Hepatocyte (in vitro differentiated cells): ENCODE measurements at regions not wholly inside any gene's neighbourhood (a gene's known extent, or its start where the extent isn't known, plus 50 kb on each side); places are given as distances from the start of the nearest gene placed in this dataset.

Source experiments
- DNase-seq: peaks from one replicate; pipeline ENCODE4 v3.0.0-alpha.2; 2016; ENCODE audit warnings: low spot score
- H2AFZ ChIP-seq: fragments of 200-600 bp; sonication (generic); 2 replicates; pipeline ENCODE4 v1.6.0; 2016; ENCODE audit warnings: antibody characterized with exemption, mild to moderate bottlenecking
- H3K27ac ChIP-seq: fragments of 200-600 bp; sonication (generic); 2 replicates; pipeline ENCODE4 v1.5.1; 2016; ENCODE audit warnings: mild to moderate bottlenecking
- H3K27me3 ChIP-seq: fragments of 200-600 bp; sonication (generic); 2 replicates; pipeline ENCODE4 v1.6.1; 2016
- H3K36me3 ChIP-seq: fragments of 200-600 bp; sonication (generic); replicated peaks from 2 replicates; pipeline ENCODE4 v1.5.1; 2016; ENCODE audit warnings: low read depth; ENCODE audit not compliant: insufficient read depth
- H3K4me1 ChIP-seq: fragments of 200-600 bp; sonication (generic); 2 replicates; pipeline ENCODE4 v1.5.1; 2016; ENCODE audit warnings: mild to moderate bottlenecking, moderate library complexity; ENCODE audit not compliant: insufficient read depth
- H3K4me2 ChIP-seq: fragments of 200-600 bp; sonication (generic); 2 replicates; pipeline ENCODE4 v1.6.0; 2016
- H3K4me3 ChIP-seq: fragments of 200-600 bp; sonication (generic); 2 replicates; pipeline ENCODE4 v1.5.1; 2016; ENCODE audit warnings: mild to moderate bottlenecking
- H3K79me2 ChIP-seq: fragments of 200-600 bp; sonication (generic); 2 replicates; pipeline ENCODE4 v1.6.0; 2017; ENCODE audit warnings: mild to moderate bottlenecking
- H3K9me2 ChIP-seq: fragments of 200-600 bp; sonication (generic); replicated peaks from 2 replicates; pipeline ENCODE4 v1.6.0; 2017; ENCODE audit warnings: mild to moderate bottlenecking; ENCODE audit not compliant: insufficient read depth
- H3K9me3 ChIP-seq: fragments of 200-600 bp; sonication (generic); 2 replicates; pipeline ENCODE4 v1.5.1; 2016; ENCODE audit warnings: low read depth, mild to moderate bottlenecking
- H4K20me1 ChIP-seq: fragments of 200-600 bp; sonication (generic); 2 replicates; pipeline ENCODE4 v1.6.0; 2016; ENCODE audit warnings: mild to moderate bottlenecking; ENCODE audit not compliant: insufficient read depth, poor library complexity, severe bottlenecking
- CTCF ChIP-seq: fragments of 200-600 bp; sonication (generic); IDR thresholded peaks from 2 replicates; pipeline ENCODE4 v1.5.1; 2016; ENCODE audit warnings: antibody characterized with exemption, mild to moderate bottlenecking; ENCODE audit not compliant: poor library complexity
- EZH2 ChIP-seq: fragments of 200-600 bp; sonication (generic); IDR thresholded peaks from 2 replicates; pipeline ENCODE4 v1.6.1; 2016; ENCODE audit warnings: antibody characterized with exemption, mild to moderate bottlenecking, borderline replicate concordance
- EZH2phosphoT487 ChIP-seq: fragments of 200-600 bp; sonication (generic); IDR thresholded peaks from one replicate; pipeline ENCODE4 v1.6.1; 2018; ENCODE audit warnings: antibody characterized with exemption, mild to moderate bottlenecking, low read depth, moderate library complexity; ENCODE audit not compliant: unreplicated experiment, severe bottlenecking
- WGBS: methylation state at CpG from one replicate; pipeline ENCODE4 v1.1.6; 2016; ENCODE audit warnings: low lambda C conversion rate; ENCODE audit errors: missing lambda C conversion rate; 5-methylcytosine and 5-hydroxymethylcytosine counted together

DNA sequence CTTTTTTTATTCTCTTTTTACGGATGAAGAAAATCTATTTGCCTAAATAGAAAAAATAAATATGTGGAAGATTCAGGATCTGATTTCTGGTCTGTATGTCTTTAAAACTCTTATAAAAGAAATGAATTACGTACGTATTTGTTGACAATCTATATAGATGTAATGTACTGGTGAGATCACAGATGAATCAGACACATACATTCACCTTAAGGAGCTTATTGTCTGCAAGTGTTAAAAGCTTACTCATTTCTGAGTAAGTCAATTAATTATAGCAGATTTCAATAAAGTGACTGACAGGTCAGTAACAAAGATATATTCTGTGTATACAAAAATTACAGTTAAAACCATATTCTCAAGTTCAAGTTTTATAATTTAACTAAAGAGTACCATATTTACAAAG is 66.6 kb upstream of the NAF1 start:
- Histone ChIP-seq H3K27me3 (no peaks in the 10 kb centered on the region), H4K20me1 (no peaks in the 10 kb centered on the region), H3K9me2 (no peaks in the 10 kb centered on the region), H2AFZ (no peak overlapping the region), H3K4me1 (no peaks in the 10 kb centered on the region), H3K4me3 (no peak overlapping the region), H3K9me3 (no peaks in the 10 kb centered on the region), H3K4me2 (no peak overlapping the region), H3K36me3 (no peaks in the 10 kb centered on the region), H3K79me2 (no peaks in the 10 kb centered on the region), H3K27ac (no peak overlapping the region)
- TF ChIP-seq CTCF (no peak), EZH2 (no peak), EZH2phosphoT487 (no peak)
- DNase-seq: no peak
- WGBS: 71% methylated on average over 3 of the region's 3 CpGs

DNA sequence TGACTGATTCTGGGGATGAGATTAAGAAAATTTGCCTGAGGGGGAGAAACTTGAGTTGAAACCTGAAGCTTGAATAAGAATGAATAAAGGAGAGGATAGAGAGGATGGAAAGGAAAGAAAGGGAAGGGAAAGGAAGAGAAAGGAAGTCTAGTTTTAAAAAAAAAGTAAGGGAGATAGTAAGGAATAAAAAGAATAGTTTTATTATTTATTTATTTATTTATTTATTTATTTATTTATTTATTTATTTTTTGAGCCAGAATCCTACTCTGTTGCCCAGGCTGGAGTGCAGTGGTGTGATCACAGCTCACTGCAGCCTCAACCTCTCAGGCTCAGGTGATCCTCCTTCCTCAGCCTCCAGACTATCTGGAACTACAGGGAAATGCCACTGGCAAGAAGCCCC is 62.0 kb upstream of the NAF1 start:
- Histone ChIP-seq H4K20me1 (no peaks in the 10 kb centered on the region), H3K27me3 (no peaks in the 10 kb centered on the region), H3K27ac (no peak overlapping the region), H3K9me3 (no peaks in the 10 kb centered on the region), H3K4me2 (no peak overlapping the region), H2AFZ (no peak overlapping the region), H3K36me3 (no peaks in the 10 kb centered on the region), H3K4me1 (no peaks in the 10 kb centered on the region), H3K9me2 (no peaks in the 10 kb centered on the region), H3K79me2 (no peaks in the 10 kb centered on the region), H3K4me3 (no peak overlapping the region)
- no peak for DNase-seq
- TF ChIP-seq CTCF: no peak
- no peak for TF ChIP-seq EZH2
- no peak for TF ChIP-seq EZH2phosphoT487

GRCh38 chr4:163221467-163221866 is 54.8 kb upstream of the NAF1 start:
- Histone ChIP-seq H4K20me1 (no peaks in the 10 kb centered on the region), H3K4me1 (no peaks in the 10 kb centered on the region), H3K4me2 (no peak overlapping the region), H3K27ac (no peak overlapping the region), H3K9me2 (no peaks in the 10 kb centered on the region), H3K9me3 (no peaks in the 10 kb centered on the region), H3K36me3 (no peaks in the 10 kb centered on the region), H3K79me2 (no peaks in the 10 kb centered on the region), H3K27me3 (no peaks in the 10 kb centered on the region), H3K4me3 (no peak overlapping the region), H2AFZ (no peak overlapping the region)
- no peak for TF ChIP-seq EZH2phosphoT487
- TF ChIP-seq EZH2: no peak
- TF ChIP-seq CTCF: no peak
- 81% methylated on average over 1 of the region's 1 CpG for WGBS
- no peak for DNase-seq

- no peaks in the 10 kb centered on the region for H3K9me3 ChIP-seq
- TF ChIP-seq EZH2 (no peak), EZH2phosphoT487 (no peak), CTCF (no peak)
Observed at GRCh38 chr4:163217505-163217904, 50.8 kb upstream of the NAF1 start.

More at GRCh38 chr4:163217505-163217904, 50.8 kb upstream of the NAF1 start:
- DNase-seq: no peak
- Histone ChIP-seq H3K9me2 (no peaks in the 10 kb centered on the region), H3K4me3 (no peak overlapping the region), H4K20me1 (no peaks in the 10 kb centered on the region), H3K4me2 (no peak overlapping the region), H3K79me2 (no peaks in the 10 kb centered on the region), H3K27me3 (no peaks in the 10 kb centered on the region), H3K27ac (no peak overlapping the region), H3K4me1 (no peaks in the 10 kb centered on the region), H2AFZ (no peak overlapping the region), H3K36me3 (no peaks in the 10 kb centered on the region)
- WGBS: 90% methylated on average over 3 of the region's 3 CpGs
